ENCODE measurements at regions not wholly inside any gene's neighbourhood (a gene's known extent, or its start where the extent isn't known, plus 50 kb on each side); places are given as distances from the start of the nearest gene placed in this dataset.

- H3K36me3 ChIP-seq (ENCODE audit: control insufficient read depth in 1 of 2, insufficient read depth in 2 of 2, low read length in 2 of 2) = no peaks in the 10 kb centered on the region
- H3K4me1 ChIP-seq (ENCODE audit: control insufficient read depth in 1 of 2, insufficient read depth in 2 of 2, low read length in 2 of 2) = no peaks in the 10 kb centered on the region
- no peak overlapping the region for H3K4me3 ChIP-seq (ENCODE audit: low read depth in 1 of 2, low read length in 2 of 2)
- H3K27me3 ChIP-seq (ENCODE audit: low read depth, low read length) = no peaks in the 10 kb centered on the region
- no peak overlapping the region for H3K27ac ChIP-seq (ENCODE audit: low read length)
- H3K9me3 ChIP-seq (ENCODE audit: control insufficient read depth in 1 of 2, low read length in 2 of 2) = peaks cover 0 to 17% of the 10 kb centered on the region in 2 donors
These were observed 82.1 kb downstream of the ADRA2C start for GRCh38 chr4:3848323-3848722.

GRCh38 chr4:3849140-3849539, 83.0 kb downstream of the ADRA2C start:
- Histone ChIP-seq H3K4me3 (ENCODE audit: low read depth in 1 of 2, low read length in 2 of 2) (no peak overlapping the region), H3K4me1 (ENCODE audit: control insufficient read depth in 1 of 2, insufficient read depth in 2 of 2, low read length in 2 of 2) (no peaks in the 10 kb centered on the region), H3K36me3 (ENCODE audit: control insufficient read depth in 1 of 2, insufficient read depth in 2 of 2, low read length in 2 of 2) (no peaks in the 10 kb centered on the region), H3K27me3 (ENCODE audit: low read depth, low read length) (no peaks in the 10 kb centered on the region), H3K27ac (ENCODE audit: low read length) (no peak overlapping the region), H3K9me3 (ENCODE audit: control insufficient read depth in 1 of 2, low read length in 2 of 2) (peaks cover 0 to 17% of the 10 kb centered on the region in 2 donors)

- Histone ChIP-seq H3K9me3 (ENCODE audit: control insufficient read depth in 1 of 2, low read length in 2 of 2) (peaks cover 0 to 17% of the 10 kb centered on the region in 2 donors), H3K27ac (ENCODE audit: low read length) (no peak overlapping the region), H3K4me3 (ENCODE audit: low read depth in 1 of 2, low read length in 2 of 2) (no peak overlapping the region), H3K4me1 (ENCODE audit: control insufficient read depth in 1 of 2, insufficient read depth in 2 of 2, low read length in 2 of 2) (no peaks in the 10 kb centered on the region), H3K36me3 (ENCODE audit: control insufficient read depth in 1 of 2, insufficient read depth in 2 of 2, low read length in 2 of 2) (no peaks in the 10 kb centered on the region), H3K27me3 (ENCODE audit: low read depth, low read length) (peaks cover 3% of the 10 kb centered on the region)
These were observed 83.9 kb downstream of the ADRA2C start for GRCh38 chr4:3850128-3850527.

GRCh38 chr4:3851211-3851610, 85.0 kb downstream of the ADRA2C start:
- Histone ChIP-seq H3K36me3 (ENCODE audit: control insufficient read depth in 1 of 2, insufficient read depth in 2 of 2, low read length in 2 of 2) (no peaks in the 10 kb centered on the region), H3K9me3 (ENCODE audit: control insufficient read depth in 1 of 2, low read length in 2 of 2) (peaks cover 0 to 17% of the 10 kb centered on the region in 2 donors), H3K27ac (ENCODE audit: low read length) (no peak overlapping the region), H3K4me1 (ENCODE audit: control insufficient read depth in 1 of 2, insufficient read depth in 2 of 2, low read length in 2 of 2) (no peaks in the 10 kb centered on the region), H3K27me3 (ENCODE audit: low read depth, low read length) (peaks cover 3% of the 10 kb centered on the region), H3K4me3 (ENCODE audit: low read depth in 1 of 2, low read length in 2 of 2) (no peak overlapping the region)

DNA sequence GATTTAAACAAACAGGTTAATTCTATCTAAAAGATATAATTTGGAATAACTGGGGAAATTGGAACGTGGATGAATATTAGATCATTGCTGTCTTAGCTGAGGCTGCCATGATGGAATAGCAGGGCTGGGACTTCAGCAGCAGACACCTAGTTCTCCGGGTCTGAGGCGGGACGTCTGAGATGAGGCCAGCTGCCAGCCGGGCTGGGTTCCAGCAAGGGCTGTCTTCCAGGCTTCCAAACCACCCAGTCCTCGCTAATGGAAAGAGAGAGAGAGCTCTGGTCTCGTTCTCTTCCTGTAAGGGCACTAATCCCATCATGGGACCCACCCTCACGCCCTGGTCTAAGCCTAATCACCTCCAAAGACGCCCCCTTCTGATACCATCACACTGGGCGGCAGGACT, 85.7 kb downstream of the ADRA2C start:
- peaks cover 0 to 17% of the 10 kb centered on the region in 2 donors for H3K9me3 ChIP-seq (ENCODE audit: control insufficient read depth in 1 of 2, low read length in 2 of 2)
- no peaks in the 10 kb centered on the region for H3K36me3 ChIP-seq (ENCODE audit: control insufficient read depth in 1 of 2, insufficient read depth in 2 of 2, low read length in 2 of 2)
- peaks cover 3% of the 10 kb centered on the region for H3K27me3 ChIP-seq (ENCODE audit: low read depth, low read length)
- H3K4me1 ChIP-seq (ENCODE audit: control insufficient read depth in 1 of 2, insufficient read depth in 2 of 2, low read length in 2 of 2) = no peaks in the 10 kb centered on the region
- H3K4me3 ChIP-seq (ENCODE audit: low read depth in 1 of 2, low read length in 2 of 2) = no peak overlapping the region
- no peak overlapping the region for H3K27ac ChIP-seq (ENCODE audit: low read length)

- Histone ChIP-seq H3K9me3 (ENCODE audit: control insufficient read depth in 1 of 2, low read length in 2 of 2) (peaks cover 0 to 17% of the 10 kb centered on the region in 2 donors), H3K4me1 (ENCODE audit: control insufficient read depth in 1 of 2, insufficient read depth in 2 of 2, low read length in 2 of 2) (no peaks in the 10 kb centered on the region), H3K27ac (ENCODE audit: low read length) (no peak overlapping the region), H3K27me3 (ENCODE audit: low read depth, low read length) (peaks cover 3% of the 10 kb centered on the region), H3K4me3 (ENCODE audit: low read depth in 1 of 2, low read length in 2 of 2) (no peak overlapping the region), H3K36me3 (ENCODE audit: control insufficient read depth in 1 of 2, insufficient read depth in 2 of 2, low read length in 2 of 2) (no peaks in the 10 kb centered on the region)
These were observed 86.1 kb downstream of the ADRA2C start for GRCh38 chr4:3852309-3852708.

- H3K36me3 ChIP-seq (ENCODE audit: control insufficient read depth in 1 of 2, insufficient read depth in 2 of 2, low read length in 2 of 2) = no peaks in the 10 kb centered on the region
- H3K9me3 ChIP-seq (ENCODE audit: control insufficient read depth in 1 of 2, low read length in 2 of 2) = peaks cover 0 to 17% of the 10 kb centered on the region in 2 donors
- no peaks in the 10 kb centered on the region for H3K4me1 ChIP-seq (ENCODE audit: control insufficient read depth in 1 of 2, insufficient read depth in 2 of 2, low read length in 2 of 2)
- peaks cover 3% of the 10 kb centered on the region for H3K27me3 ChIP-seq (ENCODE audit: low read depth, low read length)
- no peak overlapping the region for H3K27ac ChIP-seq (ENCODE audit: low read length)
- no peak overlapping the region for H3K4me3 ChIP-seq (ENCODE audit: low read depth in 1 of 2, low read length in 2 of 2)
These were observed 86.5 kb downstream of the ADRA2C start for GRCh38 chr4:3852711-3853110.

- H3K27ac ChIP-seq (ENCODE audit: low read length) = no peak overlapping the region
- peaks cover 0 to 17% of the 10 kb centered on the region in 2 donors for H3K9me3 ChIP-seq (ENCODE audit: control insufficient read depth in 1 of 2, low read length in 2 of 2)
- H3K4me3 ChIP-seq (ENCODE audit: low read depth in 1 of 2, low read length in 2 of 2) = no peak overlapping the region
- no peaks in the 10 kb centered on the region for H3K4me1 ChIP-seq (ENCODE audit: control insufficient read depth in 1 of 2, insufficient read depth in 2 of 2, low read length in 2 of 2)
- H3K36me3 ChIP-seq (ENCODE audit: control insufficient read depth in 1 of 2, insufficient read depth in 2 of 2, low read length in 2 of 2) = no peaks in the 10 kb centered on the region
- H3K27me3 ChIP-seq (ENCODE audit: low read depth, low read length) = peaks cover 3% of the 10 kb centered on the region
These were observed 87.3 kb downstream of the ADRA2C start for GRCh38 chr4:3853388-3854035.

DNA sequence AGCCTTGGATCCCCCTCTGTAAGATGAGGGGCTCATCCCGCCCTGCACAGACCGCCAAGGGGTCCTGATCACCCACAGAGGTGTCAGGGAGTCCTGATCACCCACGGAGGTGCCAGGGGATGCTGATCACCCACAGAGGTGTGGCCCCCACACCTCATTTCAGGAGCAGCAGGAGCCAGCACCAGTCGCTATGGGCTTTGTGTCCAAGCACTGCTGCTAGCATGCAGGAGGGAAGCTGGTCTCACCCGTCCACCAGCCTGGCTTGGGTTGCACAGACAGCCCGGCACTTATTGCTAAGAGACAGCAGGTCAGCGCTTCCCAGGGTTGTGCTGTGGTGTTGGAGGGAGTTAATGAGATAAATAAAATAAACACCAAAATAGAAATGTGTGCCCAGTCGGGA, 88.5 kb downstream of the ADRA2C start:
- peaks cover 0 to 14% of the 10 kb centered on the region in 2 donors for H3K9me3 ChIP-seq (ENCODE audit: control insufficient read depth in 1 of 2, low read length in 2 of 2)
- peaks cover 3% of the 10 kb centered on the region for H3K27me3 ChIP-seq (ENCODE audit: low read depth, low read length)
- H3K4me1 ChIP-seq (ENCODE audit: control insufficient read depth in 1 of 2, insufficient read depth in 2 of 2, low read length in 2 of 2) = no peaks in the 10 kb centered on the region
- H3K27ac ChIP-seq (ENCODE audit: low read length) = no peak overlapping the region
- H3K4me3 ChIP-seq (ENCODE audit: low read depth in 1 of 2, low read length in 2 of 2) = no peak overlapping the region
- H3K36me3 ChIP-seq (ENCODE audit: control insufficient read depth in 1 of 2, insufficient read depth in 2 of 2, low read length in 2 of 2) = no peaks in the 10 kb centered on the region

- no peak overlapping the region for H3K4me3 ChIP-seq (ENCODE audit: low read depth in 1 of 2, low read length in 2 of 2)
These were observed 89.5 kb downstream of the ADRA2C start for GRCh38 chr4:3855646-3856045.

GRCh38 chr4:3856604-3857204, 90.5 kb downstream of the ADRA2C start:
- peaks cover 3% of the 10 kb centered on the region for H3K27me3 ChIP-seq (ENCODE audit: low read depth, low read length)
- no peaks in the 10 kb centered on the region for H3K4me1 ChIP-seq (ENCODE audit: control insufficient read depth in 1 of 2, insufficient read depth in 2 of 2, low read length in 2 of 2)
- no peaks in the 10 kb centered on the region for H3K36me3 ChIP-seq (ENCODE audit: control insufficient read depth in 1 of 2, insufficient read depth in 2 of 2, low read length in 2 of 2)
- H3K27ac ChIP-seq (ENCODE audit: low read length) = no peak overlapping the region
- no peak overlapping the region for H3K4me3 ChIP-seq (ENCODE audit: low read depth in 1 of 2, low read length in 2 of 2)
- no peaks in the 10 kb centered on the region for H3K9me3 ChIP-seq (ENCODE audit: control insufficient read depth in 1 of 2, low read length in 2 of 2)

More at GRCh38 chr4:3855646-3856045, 89.5 kb downstream of the ADRA2C start:
- H3K9me3 ChIP-seq (ENCODE audit: control insufficient read depth in 1 of 2, low read length in 2 of 2) = peaks cover 0 to 4% of the 10 kb centered on the region in 2 donors
- no peaks in the 10 kb centered on the region for H3K36me3 ChIP-seq (ENCODE audit: control insufficient read depth in 1 of 2, insufficient read depth in 2 of 2, low read length in 2 of 2)
- peaks cover 3% of the 10 kb centered on the region for H3K27me3 ChIP-seq (ENCODE audit: low read depth, low read length)
- H3K27ac ChIP-seq (ENCODE audit: low read length) = no peak overlapping the region
- H3K4me1 ChIP-seq (ENCODE audit: control insufficient read depth in 1 of 2, insufficient read depth in 2 of 2, low read length in 2 of 2) = no peaks in the 10 kb centered on the region

All from muscle layer of duodenum (tissue), 2 donors.